Loucy (cell line): ENCODE measurements at regions not wholly inside any gene's neighbourhood (a gene's known extent, or its start where the extent isn't known, plus 50 kb on each side); places are given as distances from the start of the nearest gene placed in this dataset.

Experiments used
- EZH2phosphoT487 ChIP-seq: fragments of 200-600 bp; IDR thresholded peaks from 2 replicates; pipeline ENCODE4 v1.6.1; 2018; ENCODE audit warnings: antibody characterized with exemption, mild to moderate bottlenecking, moderate library complexity, borderline replicate concordance
- TF ChIP-seq, protein P1 (sequence below): fragments of 200-600 bp; sonication (generic); conservative IDR thresholded peaks from 2 replicates; pipeline ENCODE4 v1.5.1; 2014; ENCODE audit warnings: mild to moderate bottlenecking, antibody characterized with exemption, low read length

DNA sequence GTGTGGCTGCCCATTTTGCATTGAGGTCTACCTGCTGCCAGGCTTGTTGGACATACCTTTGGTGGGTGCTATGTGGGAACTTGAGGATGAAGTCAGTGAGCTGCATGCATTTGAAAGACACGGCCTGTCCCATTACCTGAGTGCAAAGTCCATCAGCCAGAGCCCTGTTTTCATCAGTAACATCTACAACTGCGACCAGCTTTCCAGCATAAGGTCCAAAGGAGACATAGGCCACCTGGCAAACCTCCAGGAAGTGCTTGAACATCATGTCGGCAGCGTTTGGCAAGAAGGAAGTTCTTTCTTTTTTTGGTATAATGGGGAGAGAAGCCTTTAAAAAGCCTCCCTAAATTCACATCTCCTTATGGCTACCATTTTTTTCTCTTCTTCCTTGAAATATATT lies 143.1 kb downstream of the FAM161A start:
- TF ChIP-seq, protein P1, sequence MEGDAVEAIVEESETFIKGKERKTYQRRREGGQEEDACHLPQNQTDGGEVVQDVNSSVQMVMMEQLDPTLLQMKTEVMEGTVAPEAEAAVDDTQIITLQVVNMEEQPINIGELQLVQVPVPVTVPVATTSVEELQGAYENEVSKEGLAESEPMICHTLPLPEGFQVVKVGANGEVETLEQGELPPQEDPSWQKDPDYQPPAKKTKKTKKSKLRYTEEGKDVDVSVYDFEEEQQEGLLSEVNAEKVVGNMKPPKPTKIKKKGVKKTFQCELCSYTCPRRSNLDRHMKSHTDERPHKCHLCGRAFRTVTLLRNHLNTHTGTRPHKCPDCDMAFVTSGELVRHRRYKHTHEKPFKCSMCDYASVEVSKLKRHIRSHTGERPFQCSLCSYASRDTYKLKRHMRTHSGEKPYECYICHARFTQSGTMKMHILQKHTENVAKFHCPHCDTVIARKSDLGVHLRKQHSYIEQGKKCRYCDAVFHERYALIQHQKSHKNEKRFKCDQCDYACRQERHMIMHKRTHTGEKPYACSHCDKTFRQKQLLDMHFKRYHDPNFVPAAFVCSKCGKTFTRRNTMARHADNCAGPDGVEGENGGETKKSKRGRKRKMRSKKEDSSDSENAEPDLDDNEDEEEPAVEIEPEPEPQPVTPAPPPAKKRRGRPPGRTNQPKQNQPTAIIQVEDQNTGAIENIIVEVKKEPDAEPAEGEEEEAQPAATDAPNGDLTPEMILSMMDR, result no peak
- TF ChIP-seq EZH2phosphoT487, result no peak
